KMS-11 (cell line): ENCODE measurements at regions not wholly inside any gene's neighbourhood (a gene's known extent, or its start where the extent isn't known, plus 50 kb on each side); places are given as distances from the start of the nearest gene placed in this dataset.

ENCODE experiments used
- H2AFZ ChIP-seq: fragments of 200-600 bp; sonication (generic); 2 replicates; pipeline ENCODE4 v1.6.1; 2016; ENCODE audit warnings: antibody characterized with exemption, mixed run types, low read depth
- H3K27ac ChIP-seq: fragments of 200-600 bp; sonication (generic); 2 replicates; pipeline ENCODE4 v1.6.1; 2016; ENCODE audit warnings: mild to moderate bottlenecking, mixed run types
- H3K27me3 ChIP-seq: fragments of 200-600 bp; sonication (generic); 2 replicates; pipeline ENCODE4 v1.6.1; 2017; ENCODE audit warnings: mild to moderate bottlenecking, low read depth, mixed run types, moderate library complexity; ENCODE audit not compliant: insufficient read depth
- H3K36me3 ChIP-seq: fragments of 200-600 bp; sonication (generic); 2 replicates; pipeline ENCODE4 v1.6.1; 2017; ENCODE audit warnings: mild to moderate bottlenecking, mixed run types; ENCODE audit not compliant: insufficient read depth
- H3K4me1 ChIP-seq: fragments of 200-600 bp; sonication (generic); 2 replicates; pipeline ENCODE4 v1.6.1; 2016; ENCODE audit warnings: mild to moderate bottlenecking, low read depth, mixed run types; ENCODE audit not compliant: poor library complexity, severe bottlenecking
- H3K4me2 ChIP-seq: fragments of 200-600 bp; sonication (generic); 2 replicates; pipeline ENCODE4 v1.7.0; 2016; ENCODE audit warnings: mild to moderate bottlenecking, mixed run types
- H3K4me3 ChIP-seq: fragments of 200-600 bp; sonication (generic); IDR thresholded peaks from 2 replicates; pipeline ENCODE4 v1.6.1; 2017; ENCODE audit warnings: low read depth, low read length, mixed read lengths; ENCODE audit not compliant: insufficient read depth
- H3K79me2 ChIP-seq: fragments of 200-600 bp; sonication (generic); 2 replicates; pipeline ENCODE4 v1.6.1; 2016; ENCODE audit warnings: low read depth, mixed run types; ENCODE audit not compliant: insufficient read depth
- H3K9ac ChIP-seq: fragments of 200-600 bp; sonication (generic); 2 replicates; pipeline ENCODE4 v1.6.1; 2016; ENCODE audit warnings: mild to moderate bottlenecking, mixed run types
- H4K20me1 ChIP-seq: fragments of 200-600 bp; sonication (generic); 2 replicates; pipeline ENCODE4 v1.6.1; 2016; ENCODE audit warnings: mild to moderate bottlenecking, mixed run types; ENCODE audit not compliant: insufficient read depth
- CTCF ChIP-seq: fragments of 200-600 bp; sonication (generic); conservative IDR thresholded peaks from 2 replicates; pipeline ENCODE4 v1.6.1; 2017; ENCODE audit warnings: low read depth, mild to moderate bottlenecking, antibody characterized with exemption, low read length, moderate library complexity, mixed read lengths

GRCh38 chr7:18132811-18133210 is 105.2 kb upstream of the PRPS1L1 start:
- Histone ChIP-seq H4K20me1 (no peaks in the 10 kb centered on the region), H3K36me3 (no peaks in the 10 kb centered on the region), H2AFZ (no peak overlapping the region), H3K27ac (no peak overlapping the region), H3K4me3 (no peak overlapping the region), H3K9ac (no peak overlapping the region), H3K4me1 (no peaks in the 10 kb centered on the region), H3K4me2 (no peak overlapping the region), H3K27me3 (no peaks in the 10 kb centered on the region), H3K79me2 (no peaks in the 10 kb centered on the region)
- TF ChIP-seq CTCF: no peak

- Histone ChIP-seq H3K4me1 (no peaks in the 10 kb centered on the region), H3K27me3 (no peaks in the 10 kb centered on the region), H4K20me1 (no peaks in the 10 kb centered on the region), H2AFZ (no peak overlapping the region), H3K4me2 (no peak overlapping the region), H3K36me3 (no peaks in the 10 kb centered on the region), H3K4me3 (no peak overlapping the region), H3K27ac (no peak overlapping the region), H3K9ac (no peak overlapping the region), H3K79me2 (no peaks in the 10 kb centered on the region)
- TF ChIP-seq CTCF: no peak
These were observed 106.3 kb upstream of the PRPS1L1 start for GRCh38 chr7:18133921-18134320.

GRCh38 chr7:18140943-18141342 is 113.3 kb upstream of the PRPS1L1 start:
- Histone ChIP-seq H3K27me3 (no peaks in the 10 kb centered on the region), H3K9ac (no peak overlapping the region), H2AFZ (no peak overlapping the region), H4K20me1 (no peaks in the 10 kb centered on the region), H3K36me3 (no peaks in the 10 kb centered on the region), H3K27ac (peak overlapping the region; percentile 19; the same call in 1 of the 2 replicates), H3K4me2 (peak overlapping the region; percentile 2; the same call in 1 of the 2 replicates), H3K4me1 (peaks cover 12% of the 10 kb centered on the region), H3K4me3 (no peak overlapping the region), H3K79me2 (no peaks in the 10 kb centered on the region)
- TF ChIP-seq CTCF: no peak

- no peak overlapping the region for H3K27ac ChIP-seq
- H4K20me1 ChIP-seq: no peaks in the 10 kb centered on the region
- no peaks in the 10 kb centered on the region for H3K27me3 ChIP-seq
- H3K4me1 ChIP-seq: peaks cover 12% of the 10 kb centered on the region
- H3K4me3 ChIP-seq: no peak overlapping the region
- H2AFZ ChIP-seq: no peak overlapping the region
- no peak overlapping the region for H3K4me2 ChIP-seq
- TF ChIP-seq CTCF: no peak
- H3K36me3 ChIP-seq: no peaks in the 10 kb centered on the region
- H3K9ac ChIP-seq: no peak overlapping the region
- no peaks in the 10 kb centered on the region for H3K79me2 ChIP-seq
These were observed 116.5 kb upstream of the PRPS1L1 start for GRCh38 chr7:18144166-18144565.
